GM19463 (cell line): ENCODE measurements at regions not wholly inside any gene's neighbourhood (a gene's known extent, or its start where the extent isn't known, plus 50 kb on each side); places are given as distances from the start of the nearest gene placed in this dataset.
"Not testable (repeated sequence)": the region's sequence is repeated elsewhere in the genome, so short reads cannot be mapped to it uniquely, and the experiment has no call there.

Experiments
- ATAC-seq: cut with Tn5 transposase; IDR thresholded peaks from one replicate; pipeline ENCODE4 v1.9.1; 2021; ENCODE audit warnings: mild to moderate bottlenecking, moderate library complexity; ENCODE audit not compliant: unreplicated experiment

DNA sequence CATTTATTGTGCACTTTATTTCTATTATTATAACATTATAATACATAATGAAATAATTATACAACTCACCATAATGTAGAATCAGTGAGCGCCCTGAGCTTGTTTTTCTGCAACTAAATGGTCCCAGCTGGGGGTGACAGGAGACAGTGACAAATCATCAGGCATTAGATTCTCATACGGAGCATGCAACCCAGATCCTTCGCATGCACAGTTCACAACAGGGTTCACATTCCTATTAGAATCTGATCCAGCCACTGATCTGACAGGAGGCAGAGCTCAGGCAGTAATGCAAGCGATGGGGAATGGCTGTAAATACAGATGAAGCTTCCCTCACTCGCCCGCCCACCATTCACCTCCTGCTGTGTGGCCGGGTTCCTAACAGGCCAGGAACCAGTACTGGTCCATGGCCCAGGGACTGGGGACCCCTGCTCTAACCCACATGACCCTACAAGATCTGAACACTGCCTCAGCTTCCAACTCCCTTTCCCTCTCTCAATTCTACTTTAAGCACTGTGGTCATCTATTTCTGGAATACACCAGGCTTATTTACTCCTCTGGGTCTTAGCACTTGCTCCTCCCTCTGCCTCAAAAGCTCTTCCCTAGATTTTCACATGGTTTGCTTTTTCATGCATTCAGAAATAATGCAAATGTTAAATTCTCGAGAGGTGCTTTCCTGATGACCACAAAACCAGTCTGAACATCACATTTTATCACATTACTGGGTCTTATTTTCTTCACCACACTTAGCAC lies 166.8 kb upstream of the HCCS start:
- ATAC-seq: no peak

GRCh38 chrX:10945498-10945897 lies 165.6 kb upstream of the HCCS start:
- no peak for ATAC-seq

- ATAC-seq: no peak
These were observed 161.6 kb upstream of the HCCS start for GRCh38 chrX:10949541-10949940.

GRCh38 chrX:10952619-10953018 lies 158.5 kb upstream of the HCCS start:
- ATAC-seq: no peak

GRCh38 chrX:10965174-10965798 lies 145.8 kb upstream of the HCCS start:
- no peak for ATAC-seq

DNA sequence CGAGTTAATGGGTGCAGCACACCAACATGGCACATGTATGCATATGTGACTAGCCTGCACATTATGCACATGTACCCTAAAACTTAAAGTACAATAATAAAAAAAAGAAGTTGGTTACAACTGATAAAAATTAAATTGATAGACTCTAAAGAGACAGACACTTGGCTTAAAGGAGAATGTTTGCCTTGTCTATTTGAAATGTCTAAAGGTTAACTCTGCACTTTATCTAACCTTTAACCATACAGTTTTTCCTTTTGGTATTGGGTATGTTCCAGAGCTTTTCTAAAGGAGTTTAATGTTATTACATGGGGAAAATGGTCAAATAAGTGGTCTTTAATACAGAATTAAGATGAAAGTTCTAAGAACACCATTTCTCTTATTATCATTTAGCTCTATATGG lies 145.1 kb upstream of the HCCS start:
- ATAC-seq: no peak

GRCh38 chrX:10971176-10971575 lies 140.0 kb upstream of the HCCS start:
- ATAC-seq: no peak

DNA sequence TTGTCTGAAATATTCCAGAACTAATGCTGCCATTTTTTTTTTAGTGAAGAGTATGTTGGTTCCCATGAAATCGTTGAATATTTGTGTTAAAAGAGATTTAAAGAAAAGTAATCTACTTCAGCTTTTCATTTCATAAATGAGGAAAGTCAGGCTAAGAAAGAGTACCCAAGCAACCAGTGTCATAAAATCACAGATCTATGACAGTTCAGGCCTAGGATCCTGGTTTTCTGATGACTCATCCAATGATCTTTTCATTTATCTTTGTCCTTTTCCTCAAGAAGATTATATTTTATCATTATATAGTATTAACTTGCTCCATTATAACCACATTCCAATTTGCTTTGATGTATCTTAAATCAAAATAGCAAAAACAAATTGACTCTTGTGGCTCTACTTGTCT lies 139.4 kb upstream of the HCCS start:
- no peak for ATAC-seq

DNA sequence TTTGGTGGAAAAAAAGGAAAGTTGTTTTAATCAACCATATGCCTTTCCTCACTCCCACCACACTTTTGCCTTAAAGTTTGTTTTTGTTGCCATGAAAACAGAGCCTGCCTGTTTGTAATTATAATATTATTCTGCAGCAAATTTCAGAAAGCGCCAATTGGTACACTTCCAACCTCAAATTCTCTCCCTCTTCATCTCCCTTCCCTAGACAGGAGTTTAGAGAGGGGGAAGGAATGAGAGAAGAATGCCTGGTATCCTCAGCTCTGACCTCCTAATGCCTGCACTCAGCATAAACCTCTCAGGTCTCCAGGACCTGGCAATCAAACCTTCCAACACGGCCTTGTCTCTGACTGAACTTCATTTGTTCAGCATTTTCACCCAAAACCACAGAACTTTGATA lies 138.4 kb upstream of the HCCS start:
- ATAC-seq: no peak

GRCh38 chrX:10974920-10975319 lies 136.2 kb upstream of the HCCS start:
- no peak for ATAC-seq

DNA sequence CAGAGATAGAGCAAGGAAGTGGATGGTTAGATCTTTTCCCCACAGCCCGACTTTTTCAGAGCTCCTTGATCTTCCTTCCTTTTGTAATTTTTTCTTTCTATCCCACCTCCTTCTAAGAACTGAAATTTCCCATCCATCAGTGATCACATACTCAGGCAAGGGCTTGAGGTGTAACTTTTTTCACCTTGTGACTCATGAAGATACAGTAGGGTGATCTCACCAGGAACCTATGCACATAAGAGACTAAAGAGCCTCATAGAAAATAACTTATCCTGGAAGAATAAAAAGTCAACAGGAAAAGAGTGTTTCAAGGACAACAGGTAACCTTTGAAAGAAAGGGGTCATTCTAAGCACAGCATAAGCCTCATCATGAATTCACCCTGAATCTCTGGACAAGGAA lies 131.2 kb upstream of the HCCS start:
- no peak for ATAC-seq

DNA sequence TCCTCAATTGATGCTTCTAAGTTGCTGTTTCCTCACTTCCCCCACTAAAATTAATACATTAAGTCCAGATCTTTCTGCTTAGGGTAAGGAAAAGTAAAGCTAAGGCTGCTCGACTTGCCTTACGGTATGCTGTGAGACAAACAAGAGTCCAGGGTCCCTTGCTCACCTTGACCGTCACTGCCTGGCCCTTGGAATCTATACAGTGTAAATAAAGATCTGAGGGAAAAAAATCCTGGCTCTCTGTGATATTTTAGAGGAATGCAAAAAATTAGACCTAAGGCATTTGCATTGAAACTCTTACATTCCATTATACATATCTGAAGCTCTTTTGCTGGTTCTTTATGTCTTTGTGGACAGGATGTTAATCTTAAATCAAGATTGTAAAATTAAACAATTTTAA lies 129.6 kb upstream of the HCCS start:
- ATAC-seq: no peak

DNA sequence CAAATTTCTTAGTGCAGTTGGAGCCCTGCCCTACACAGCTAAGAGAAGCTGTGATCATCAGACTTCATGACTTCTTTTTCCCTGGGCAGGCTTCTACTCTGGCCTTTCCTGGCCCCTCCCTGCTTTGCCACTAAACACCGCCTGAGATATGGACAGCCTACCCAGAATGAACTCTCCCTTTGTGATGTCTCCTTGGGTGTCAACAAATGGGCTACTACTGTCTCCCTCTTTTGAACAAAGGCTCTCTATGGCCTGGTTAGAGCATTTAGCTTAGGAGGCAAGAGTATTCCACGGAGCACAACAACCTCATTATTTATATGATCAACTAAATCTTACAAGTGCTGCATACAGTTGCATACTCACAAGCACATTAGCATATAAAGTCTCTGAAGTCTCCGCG lies 127.6 kb upstream of the HCCS start:
- ATAC-seq: no peak

DNA sequence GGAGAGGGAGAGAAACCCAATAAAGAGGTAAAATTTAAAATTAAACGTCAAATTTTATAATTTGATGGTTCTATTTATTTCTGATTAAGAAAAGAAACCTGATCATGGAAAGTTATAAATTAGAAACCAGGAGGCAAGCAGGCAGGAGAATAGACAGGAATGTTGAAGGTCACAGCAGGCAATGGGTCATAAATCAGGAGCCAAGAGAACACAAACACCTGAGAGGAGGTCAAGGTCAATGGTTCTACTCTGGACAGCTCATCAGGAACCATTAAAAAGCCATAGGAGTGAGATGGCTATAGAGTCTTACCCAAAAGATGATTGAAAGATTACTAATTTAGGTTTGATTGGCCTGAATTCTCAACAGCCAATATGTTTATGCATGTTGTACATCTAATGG lies 126.9 kb upstream of the HCCS start:
- ATAC-seq: no peak

- ATAC-seq: no peak
These were observed 124.5 kb upstream of the HCCS start for GRCh38 chrX:10986616-10987015.

- ATAC-seq: no peak
These were observed 122.5 kb upstream of the HCCS start for GRCh38 chrX:10988653-10989052.

DNA sequence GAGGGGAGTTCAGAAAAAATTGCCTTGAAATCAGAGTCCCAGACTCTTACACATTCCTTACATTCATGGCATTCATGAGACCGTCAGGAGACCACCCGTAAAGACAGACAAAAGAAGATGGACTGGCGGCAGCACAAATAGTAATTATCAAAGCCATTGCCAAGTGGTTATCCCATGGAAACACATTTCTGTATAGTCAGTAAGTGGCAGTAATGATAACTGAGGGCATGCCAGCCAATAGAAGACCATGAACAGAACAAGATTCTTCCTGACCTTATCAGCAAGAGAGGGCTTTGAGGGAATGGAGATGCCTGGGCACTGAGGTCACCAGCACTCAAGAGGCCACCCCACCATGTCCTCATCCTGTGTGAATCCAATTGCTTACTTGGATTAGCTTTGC lies 121.7 kb upstream of the HCCS start:
- no peak for ATAC-seq

GRCh38 chrX:10990418-10990817 lies 120.7 kb upstream of the HCCS start:
- no peak for ATAC-seq

- ATAC-seq: no peak
These were observed 120.2 kb upstream of the HCCS start for GRCh38 chrX:10990976-10991375.

DNA sequence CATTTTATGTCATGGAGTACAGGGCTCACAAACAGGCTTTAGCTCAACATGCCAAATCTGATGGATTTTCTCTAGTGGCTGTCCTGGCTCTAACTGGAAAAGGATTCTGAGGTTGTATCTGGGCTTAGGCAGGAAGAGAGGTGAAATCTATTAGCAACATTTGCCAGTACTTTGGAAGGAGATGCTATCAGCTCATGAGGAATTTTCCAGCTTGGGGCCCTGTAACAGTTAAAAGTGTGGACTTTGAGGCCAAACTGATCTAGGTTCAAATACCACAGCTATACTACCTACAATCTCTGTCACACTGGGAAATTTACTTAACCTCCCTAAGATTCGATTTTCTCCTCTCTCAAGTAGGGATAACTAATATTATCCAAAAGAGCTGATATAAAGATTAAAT lies 119.0 kb upstream of the HCCS start:
- no peak for ATAC-seq

DNA sequence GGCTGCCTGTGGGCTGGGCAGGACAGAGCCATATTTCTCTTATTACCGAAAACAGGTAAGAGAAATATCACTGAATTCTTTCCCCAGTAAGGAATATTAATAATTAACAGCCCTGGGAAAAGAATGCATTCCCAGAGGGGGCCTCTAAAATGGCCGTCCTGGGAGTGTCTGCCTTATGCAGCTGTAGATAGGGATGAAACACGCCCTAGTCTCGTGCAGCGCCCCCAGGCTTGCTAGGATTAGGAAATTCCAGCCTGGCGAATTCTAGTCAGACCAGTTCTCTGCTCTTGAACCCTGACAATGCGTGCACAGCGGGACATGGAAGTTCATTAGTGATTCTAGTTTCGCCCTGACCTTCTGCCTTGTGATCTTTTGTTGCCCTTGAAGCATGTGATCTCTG lies 104.1 kb upstream of the HCCS start:
- ATAC-seq: not testable (repeated sequence)

GRCh38 chrX:11010476-11010875 lies 100.7 kb upstream of the HCCS start:
- no peak for ATAC-seq

- ATAC-seq: no peak
These were observed 94.4 kb upstream of the HCCS start for GRCh38 chrX:11016728-11017127.
